GM12892 (cell line): ENCODE measurements at regions not wholly inside any gene's neighbourhood (a gene's known extent, or its start where the extent isn't known, plus 50 kb on each side); places are given as distances from the start of the nearest gene placed in this dataset.

ENCODE experiments used
- POLR2AphosphoS5 ChIP-seq: IDR thresholded peaks from 2 replicates; pipeline ENCODE4 v1.6.1; 2011; ENCODE audit warnings: low read depth, low read length, control low read depth
- TAF1 ChIP-seq: IDR thresholded peaks from 2 replicates; pipeline ENCODE4 v1.6.1; 2011; ENCODE audit warnings: low read depth, mild to moderate bottlenecking, control low read depth, low read length, borderline replicate concordance

DNA sequence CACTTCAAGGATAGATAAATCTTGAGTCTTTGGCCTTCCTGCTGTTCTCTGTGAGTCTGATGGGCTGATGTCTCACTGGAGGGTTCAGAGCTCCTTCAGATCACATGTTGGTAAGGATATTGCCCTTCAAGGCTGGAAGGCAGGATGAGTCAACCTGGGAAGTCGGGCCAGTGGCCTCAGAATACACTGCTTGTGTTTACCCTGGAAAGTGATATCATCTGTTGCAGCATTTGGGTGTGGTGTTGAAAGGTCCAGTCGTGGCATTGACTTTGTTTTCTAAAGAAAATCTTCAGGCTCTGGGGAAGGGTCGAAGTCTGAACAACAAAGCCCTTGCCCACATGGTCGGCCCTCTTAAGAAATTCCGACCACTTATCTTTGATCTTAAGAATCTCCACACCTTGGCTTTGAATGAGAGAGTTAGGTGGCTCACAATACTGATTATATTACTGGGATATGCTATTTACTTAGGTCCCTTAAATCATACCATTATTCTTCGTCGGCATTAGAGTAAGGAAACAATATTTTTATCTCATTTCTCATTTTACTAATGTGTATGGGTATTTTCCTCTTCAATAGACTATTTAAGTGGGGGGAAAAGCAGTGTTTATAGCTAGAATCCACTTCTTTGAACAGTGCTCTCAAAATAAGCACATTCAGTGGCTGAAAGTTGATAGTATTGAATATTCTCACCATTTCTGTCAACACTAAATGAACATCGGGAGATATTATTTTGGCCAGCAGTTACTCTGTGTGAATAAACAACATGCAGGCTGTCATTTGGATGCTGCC lies 303.9 kb upstream of the RASGRP1 start:
- TF ChIP-seq POLR2AphosphoS5 (no peak), TAF1 (no peak)
